GM23338 (cell line): ENCODE measurements at regions not wholly inside any gene's neighbourhood (a gene's known extent, or its start where the extent isn't known, plus 50 kb on each side); places are given as distances from the start of the nearest gene placed in this dataset.

Source experiments
- ATAC-seq: fragments of 200-7000 bp; cut with Tn5 transposase; 3 replicates; pipeline ENCODE4 v1.9.1; 2020
- DNase-seq: peaks from one replicate; pipeline ENCODE4 v3.0.0-alpha.2; 2015; ENCODE audit warnings: low spot score
- H2AFZ ChIP-seq: fragments of 200-600 bp; sonication (generic); 2 replicates; pipeline ENCODE4 v1.8.0; 2016; ENCODE audit warnings: antibody characterized with exemption, mild to moderate bottlenecking, moderate library complexity
- H3F3A ChIP-seq: fragments of 200-600 bp; sonication (generic); replicated peaks from 2 replicates; pipeline ENCODE4 v1.8.0; 2017; ENCODE audit warnings: antibody characterized with exemption, mixed run types, low read depth
- H3K27ac ChIP-seq: fragments of 200-600 bp; sonication (generic); 2 replicates; pipeline ENCODE4 v1.6.1; 2016; ENCODE audit warnings: low read depth
- H3K27me3 ChIP-seq: fragments of 200-600 bp; sonication (generic); 2 replicates; pipeline ENCODE4 v1.8.0; 2016; ENCODE audit warnings: mild to moderate bottlenecking, mixed run types, moderate library complexity; ENCODE audit not compliant: insufficient read depth
- H3K36me3 ChIP-seq: fragments of 200-600 bp; sonication (generic); 2 replicates; pipeline ENCODE4 v1.8.0; 2016; ENCODE audit warnings: mild to moderate bottlenecking; ENCODE audit not compliant: insufficient read depth
- H3K4me1 ChIP-seq: fragments of 200-600 bp; sonication (generic); 2 replicates; pipeline ENCODE4 v1.8.0; 2016; ENCODE audit warnings: mild to moderate bottlenecking, moderate library complexity; ENCODE audit not compliant: insufficient read depth
- H3K4me2 ChIP-seq: fragments of 200-600 bp; sonication (generic); 2 replicates; pipeline ENCODE4 v1.7.1; 2017; ENCODE audit warnings: mixed run types
- H3K4me3 ChIP-seq: fragments of 200-600 bp; sonication (generic); 2 replicates; pipeline ENCODE4 v1.6.1; 2016; ENCODE audit warnings: mixed run types
- H3K79me2 ChIP-seq: fragments of 200-600 bp; sonication (generic); replicated peaks from 2 replicates; pipeline ENCODE4 v1.8.0; 2017; ENCODE audit warnings: mild to moderate bottlenecking; ENCODE audit not compliant: insufficient read depth
- H3K9me2 ChIP-seq: fragments of 200-600 bp; sonication (generic); 2 replicates; pipeline ENCODE4 v1.8.0; 2017; ENCODE audit not compliant: insufficient read depth
- H4K20me1 ChIP-seq: fragments of 200-600 bp; sonication (generic); replicated peaks from 2 replicates; pipeline ENCODE4 v1.8.0; 2017; ENCODE audit warnings: mild to moderate bottlenecking; ENCODE audit not compliant: insufficient read depth
- H3K27ac Mint-ChIP-seq: 2 replicates; pipeline ENCODE4 v1.8.0; 2020; ENCODE audit warnings: inconsistent platforms, mild to moderate bottlenecking, moderate library complexity, mixed read lengths
- H3K27me3 Mint-ChIP-seq: 3 replicates; pipeline ENCODE4 v1.8.0; 2022; ENCODE audit warnings: low read depth, mild to moderate bottlenecking, moderate library complexity, mixed read lengths, inconsistent platforms; ENCODE audit not compliant: insufficient read depth, poor library complexity
- H3K36me3 Mint-ChIP-seq: 3 replicates; pipeline ENCODE4 v1.8.0; 2021; ENCODE audit warnings: low read depth, mild to moderate bottlenecking, inconsistent platforms, moderate library complexity, mixed read lengths
- H3K4me1 Mint-ChIP-seq: 3 replicates; pipeline ENCODE4 v1.8.0; 2020; ENCODE audit warnings: mild to moderate bottlenecking, inconsistent platforms, mixed read lengths
- H3K4me3 Mint-ChIP-seq: 3 replicates; pipeline ENCODE4 v1.8.0; 2021; ENCODE audit warnings: moderate library complexity, mild to moderate bottlenecking, inconsistent platforms, mixed read lengths
- H3K9me3 Mint-ChIP-seq: 3 replicates; pipeline ENCODE4 v1.8.0; 2020; ENCODE audit warnings: moderate library complexity, mild to moderate bottlenecking, inconsistent platforms, mixed read lengths
- CTCF ChIP-seq, 2 experiments: fragments of 200-600 bp in 1 of 2; sonication (generic) in 1 of 2; conservative IDR thresholded peaks; 2 replicates each; pipeline versions ENCODE4 v1.5.1 to v1.6.1; 2016 to 2017; ENCODE audit warnings: antibody characterized with exemption in 2 of 2, low read depth in 2 of 2, mild to moderate bottlenecking in 2 of 2, moderate library complexity in 1 of 2
- ETS1 ChIP-seq: IDR thresholded peaks from 2 replicates; pipeline ENCODE4 v1.6.1; 2016; ENCODE audit warnings: antibody characterized with exemption
- EZH2 ChIP-seq: fragments of 200-600 bp; sonication (generic); IDR thresholded peaks from one replicate; pipeline ENCODE4 v1.8.0; 2017; ENCODE audit warnings: antibody characterized with exemption, mild to moderate bottlenecking, low read depth; ENCODE audit not compliant: unreplicated experiment
- EZH2phosphoT487 ChIP-seq: fragments of 200-600 bp; sonication (generic); IDR thresholded peaks from one replicate; pipeline ENCODE4 v1.8.1; 2018; ENCODE audit warnings: antibody characterized with exemption; ENCODE audit not compliant: unreplicated experiment
- NANOG ChIP-seq: IDR thresholded peaks from 2 replicates; pipeline ENCODE4 v1.6.1; 2016; ENCODE audit warnings: antibody characterized with exemption, borderline replicate concordance
- POLR2AphosphoS5 ChIP-seq: IDR thresholded peaks from 2 replicates; pipeline ENCODE4 v1.6.1; 2016; ENCODE audit warnings: antibody characterized with exemption, low read depth
- REST ChIP-seq: IDR thresholded peaks from one replicate; pipeline ENCODE4 v1.6.1; 2018; ENCODE audit warnings: antibody characterized with exemption; ENCODE audit not compliant: unreplicated experiment
- ZNF114 ChIP-seq: fragments of 250-450 bp; sonication (Bioruptor Pico); IDR thresholded peaks from 2 replicates; pipeline ENCODE4 v1.5.0; 2020; ENCODE audit warnings: mild to moderate bottlenecking, moderate library complexity

GRCh38 chr2:57890464-57890863 lies 156.1 kb upstream of the VRK2 start (continued):
- TF ChIP-seq EZH2phosphoT487 = no peak
- no peak for TF ChIP-seq NANOG
- TF ChIP-seq POLR2AphosphoS5 = no peak
- TF ChIP-seq CTCF (conservative IDR thresholded peaks at IDR 0.05; ENCODE audit: low read depth in 2 of 2) = no peak
- TF ChIP-seq EZH2 = no peak

- 0 out of 2 replicates have a peak, but pooled peaks cover 2% of the 10 kb centered on the region for H3K4me1 ChIP-seq
- no peaks in the 10 kb centered on the region for H3K36me3 Mint-ChIP-seq
Observed at GRCh38 chr2:57891086-57891712, 155.4 kb upstream of the VRK2 start.

More at GRCh38 chr2:57891086-57891712, 155.4 kb upstream of the VRK2 start:
- DNase-seq (no peak), ATAC-seq (no peak)
- no peak overlapping the region for H3K4me3 ChIP-seq
- Mint-ChIP-seq H3K27me3 (no peaks in the 10 kb centered on the region), H3K9me3 (no peaks in the 10 kb centered on the region), H3K4me1 (no peaks in the 10 kb centered on the region; the same call in 1 of the 3 replicates), H3K4me3 (no peak overlapping the region), H3K27ac (no peak overlapping the region)
- H3K27me3 ChIP-seq = no peaks in the 10 kb centered on the region
- no peaks in the 10 kb centered on the region for H3F3A ChIP-seq
- H3K79me2 ChIP-seq = no peaks in the 10 kb centered on the region
- no peak overlapping the region for H3K27ac ChIP-seq
- no peaks in the 10 kb centered on the region for H3K9me2 ChIP-seq
- H2AFZ ChIP-seq = no peak overlapping the region
- TF ChIP-seq NANOG = no peak
- TF ChIP-seq ETS1 = no peak
- TF ChIP-seq REST = no peak
- TF ChIP-seq EZH2 = no peak
- TF ChIP-seq ZNF114 = no peak
- no peak for TF ChIP-seq POLR2AphosphoS5
- no peaks in the 10 kb centered on the region for H4K20me1 ChIP-seq
- H3K4me2 ChIP-seq = no peak overlapping the region
- H3K36me3 ChIP-seq = no peaks in the 10 kb centered on the region
